ENCODE measurements at regions not wholly inside any gene's neighbourhood (a gene's known extent, or its start where the extent isn't known, plus 50 kb on each side); places are given as distances from the start of the nearest gene placed in this dataset.
"Not testable (repeated sequence)": the region's sequence is repeated elsewhere in the genome, so short reads cannot be mapped to it uniquely, and the experiment has no call there.

GRCh38 chr13:44637581-44637980 lies 61.5 kb upstream of the TSC22D1 start:
- DNase-seq (ENCODE audit: low read depth in 2 of 3, low spot score in 2 of 3) = no peak

GRCh38 chr13:44629465-44630183 lies 53.5 kb upstream of the TSC22D1 start:
- DNase-seq (ENCODE audit: low read depth in 2 of 3, low spot score in 2 of 3) = no peak

GRCh38 chr13:44628826-44629225 lies 52.7 kb upstream of the TSC22D1 start:
- DNase-seq (ENCODE audit: low read depth in 2 of 3, low spot score in 2 of 3) = not testable (repeated sequence)

GRCh38 chr13:44627441-44627840 lies 51.3 kb upstream of the TSC22D1 start:
- no peak for DNase-seq (ENCODE audit: low read depth in 2 of 3, low spot score in 2 of 3)

DNA sequence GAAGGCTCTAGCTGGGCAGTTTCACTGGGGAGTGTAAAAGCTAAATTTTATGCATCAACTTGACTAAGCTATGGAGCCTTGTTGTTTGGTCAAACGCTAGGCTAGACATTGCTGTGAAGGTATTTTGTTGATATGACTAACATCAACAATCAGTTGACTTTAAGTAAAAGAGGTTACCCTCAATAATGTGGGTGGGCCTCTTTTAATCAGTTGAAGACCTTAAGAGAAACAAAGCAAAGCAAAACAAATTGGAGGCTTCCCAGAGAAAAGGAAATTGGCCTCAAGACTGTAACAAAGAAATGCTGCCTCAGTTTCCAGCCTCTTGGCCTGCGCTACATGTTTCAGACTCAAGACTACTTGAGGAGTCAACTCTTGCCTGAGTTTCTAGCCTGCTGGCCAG lies 50.0 kb upstream of the TSC22D1 start:
- DNase-seq (ENCODE audit: low read depth in 2 of 3, low spot score in 2 of 3) = no peak
